SH-SY5Y (cell line): ENCODE measurements at regions not wholly inside any gene's neighbourhood (a gene's known extent, or its start where the extent isn't known, plus 50 kb on each side); places are given as distances from the start of the nearest gene placed in this dataset.

Source experiments
- GATA2 ChIP-seq: IDR thresholded peaks from 2 replicates; pipeline ENCODE4 v1.6.1; 2011; ENCODE audit warnings: mild to moderate bottlenecking, low read depth, low read length
- GATA3 ChIP-seq: IDR thresholded peaks from 2 replicates; pipeline ENCODE4 v1.6.1; 2011; ENCODE audit warnings: low read depth, mild to moderate bottlenecking, low read length, moderate library complexity

DNA sequence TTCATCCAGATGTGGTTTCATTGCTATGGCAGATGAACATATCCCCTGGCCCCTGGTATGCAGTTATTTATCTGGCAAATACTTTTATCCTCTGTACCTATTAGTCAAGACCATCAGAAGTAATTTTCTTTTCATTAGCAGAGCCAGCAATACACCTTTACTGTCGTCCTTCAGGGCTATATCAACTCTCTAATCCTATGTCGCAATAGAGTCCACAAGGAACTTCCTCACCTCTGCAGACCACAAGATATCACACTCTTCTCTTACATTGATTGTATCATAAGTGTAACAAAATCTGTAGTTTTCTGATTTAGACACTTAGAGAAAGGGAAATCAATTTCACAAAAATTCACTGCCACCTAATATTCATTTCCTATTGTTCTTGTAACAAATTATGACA lies 252.9 kb upstream of the DCC start:
- no peak for TF ChIP-seq GATA2
- TF ChIP-seq GATA3 = no peak

DNA sequence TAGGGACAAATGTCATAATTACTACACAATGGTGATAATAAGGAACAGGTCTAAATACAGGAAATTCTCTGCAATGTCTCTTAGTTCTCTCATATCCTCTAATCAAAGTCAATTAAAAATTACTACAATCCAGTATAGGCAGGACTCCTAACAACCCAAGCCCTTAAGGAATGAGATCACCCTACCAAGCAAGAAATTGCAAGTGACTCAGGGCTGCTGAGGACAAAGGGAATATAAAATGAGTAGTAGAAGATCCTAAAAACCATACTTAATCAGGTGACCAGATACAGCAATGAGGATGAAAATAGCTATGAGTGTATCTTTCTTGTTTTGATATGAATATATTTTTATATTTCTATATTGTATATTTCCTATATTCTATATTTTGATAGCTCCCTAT lies 250.0 kb upstream of the DCC start:
- TF ChIP-seq GATA2 = no peak

DNA sequence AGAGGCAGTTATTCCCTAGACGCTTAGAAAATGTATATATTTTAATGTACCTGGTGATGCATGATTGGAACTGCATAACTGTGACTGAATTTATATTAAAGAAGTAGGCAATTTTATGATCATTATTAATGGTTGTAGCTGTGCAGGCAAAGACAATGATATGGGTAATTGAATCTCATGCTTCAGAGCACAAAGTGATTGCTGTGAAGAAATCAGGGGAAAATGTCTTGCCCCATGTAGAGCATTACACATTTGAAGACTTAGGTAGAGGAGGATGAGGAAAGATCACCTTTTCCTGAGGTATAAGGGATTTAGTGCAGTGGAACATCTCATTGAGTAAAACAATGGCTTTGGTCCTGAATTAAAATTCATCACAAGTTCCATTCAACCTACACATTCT lies 246.8 kb upstream of the DCC start:
- TF ChIP-seq GATA3 = no peak
- TF ChIP-seq GATA2 = no peak

DNA sequence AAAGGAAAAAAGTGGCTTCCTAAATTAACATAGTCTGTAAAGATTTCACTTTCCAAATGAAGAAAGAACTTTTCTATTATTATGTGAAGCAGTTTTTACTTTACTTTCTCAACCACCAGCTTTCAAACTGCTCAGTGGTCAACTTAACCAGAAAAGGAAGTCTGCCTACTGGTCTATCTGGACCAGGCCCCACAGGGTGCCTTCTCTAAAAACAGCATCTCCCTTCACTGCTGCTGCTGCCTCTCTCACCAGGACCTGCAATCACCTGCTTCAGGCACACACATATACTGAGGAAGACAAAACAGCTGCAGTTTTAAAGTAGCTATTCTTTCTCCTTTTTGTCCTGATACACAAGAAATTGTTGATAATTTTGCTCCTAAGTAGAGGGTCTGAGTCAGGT lies 221.3 kb upstream of the DCC start:
- no peak for TF ChIP-seq GATA3
- no peak for TF ChIP-seq GATA2

DNA sequence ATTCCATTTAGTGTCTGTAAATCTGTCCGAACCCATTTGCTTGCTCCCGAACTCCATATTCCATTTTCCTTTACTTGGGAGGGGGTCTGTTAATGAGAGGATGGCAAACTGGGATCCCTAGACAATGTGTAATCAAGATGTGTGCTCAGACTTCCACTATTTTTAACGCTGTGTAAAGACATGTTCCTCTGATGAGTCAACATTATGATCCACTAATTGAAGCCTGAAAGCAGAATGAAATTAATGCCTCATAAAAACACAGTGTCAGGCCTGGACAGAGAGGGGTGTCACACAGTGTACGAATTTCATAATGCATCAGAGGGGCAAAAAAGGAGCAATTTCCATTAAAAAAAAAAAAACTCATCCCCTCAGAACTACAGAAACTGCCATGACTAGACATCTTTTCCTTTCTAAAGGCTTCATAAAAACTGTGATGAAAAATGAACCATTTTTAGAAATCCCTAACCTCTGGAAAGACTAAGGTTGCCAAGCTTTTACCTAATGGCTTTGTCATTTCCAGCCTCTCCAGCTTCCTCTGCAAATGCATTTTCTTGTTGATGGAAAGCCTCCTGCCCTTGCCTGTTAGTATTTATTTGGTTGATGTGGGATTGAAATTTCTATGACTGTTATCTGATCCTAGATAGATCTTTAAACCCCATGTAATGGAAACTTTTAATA lies 209.2 kb upstream of the DCC start:
- TF ChIP-seq GATA3 (no peak), GATA2 (no peak)

DNA sequence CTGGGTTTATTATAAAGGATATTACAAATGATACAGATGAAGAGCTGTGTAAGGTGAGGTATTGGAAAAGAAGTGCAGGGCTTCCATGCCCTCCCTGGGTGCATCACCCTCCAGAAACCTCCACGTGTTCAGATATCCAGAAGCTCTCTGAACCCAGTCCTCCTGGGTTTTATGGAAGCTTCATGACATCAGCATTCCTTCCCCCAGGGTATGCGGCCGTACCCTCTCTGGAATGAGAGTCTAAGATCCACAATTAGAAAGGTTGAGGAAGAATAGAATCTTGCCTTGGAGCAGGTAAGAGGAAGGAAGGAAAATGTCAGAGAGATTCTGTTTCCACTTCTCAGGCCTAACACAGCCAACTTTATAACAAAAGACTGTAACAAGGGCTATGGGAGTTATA lies 208.2 kb upstream of the DCC start:
- TF ChIP-seq GATA3 (no peak), GATA2 (no peak)

DNA sequence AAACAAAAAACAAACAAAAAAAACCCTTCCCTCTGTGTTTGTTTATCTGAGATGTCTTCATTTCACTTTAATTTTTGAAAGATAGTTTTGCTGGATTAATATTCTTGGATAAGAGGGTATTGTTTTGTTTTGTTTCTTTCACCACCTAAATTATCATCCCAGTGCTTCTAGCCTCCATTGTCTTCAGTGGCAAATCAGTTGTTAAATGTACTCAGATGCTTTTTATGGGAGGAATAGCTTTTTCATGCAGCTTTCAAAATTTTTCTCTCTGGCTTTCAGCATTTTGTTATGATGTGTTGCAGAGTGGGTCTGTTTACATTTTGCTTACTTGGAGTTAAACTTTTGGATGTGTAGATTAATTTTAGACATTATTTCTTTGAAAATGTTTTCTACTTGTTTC lies 203.5 kb upstream of the DCC start:
- no peak for TF ChIP-seq GATA3
- no peak for TF ChIP-seq GATA2

DNA sequence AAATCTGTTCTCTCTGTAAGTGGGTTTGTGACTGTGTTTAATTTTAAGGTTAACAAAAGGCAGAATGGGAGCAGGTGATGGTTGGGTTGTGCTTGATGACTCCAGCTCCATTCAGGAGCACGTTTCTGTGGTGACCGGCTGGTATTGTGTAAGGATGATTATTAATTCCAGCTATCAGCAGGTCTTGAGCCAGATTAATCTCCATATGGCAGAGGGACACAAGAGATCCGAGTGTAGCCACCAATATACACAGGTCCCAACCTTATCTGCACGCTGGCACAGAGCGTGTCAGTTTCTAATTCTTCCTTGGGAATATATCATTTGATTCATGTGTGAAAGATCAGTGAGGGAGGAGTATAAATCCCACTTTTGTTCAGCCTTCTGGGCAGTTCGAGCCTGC lies 199.0 kb upstream of the DCC start:
- no peak for TF ChIP-seq GATA2
- TF ChIP-seq GATA3 = no peak

DNA sequence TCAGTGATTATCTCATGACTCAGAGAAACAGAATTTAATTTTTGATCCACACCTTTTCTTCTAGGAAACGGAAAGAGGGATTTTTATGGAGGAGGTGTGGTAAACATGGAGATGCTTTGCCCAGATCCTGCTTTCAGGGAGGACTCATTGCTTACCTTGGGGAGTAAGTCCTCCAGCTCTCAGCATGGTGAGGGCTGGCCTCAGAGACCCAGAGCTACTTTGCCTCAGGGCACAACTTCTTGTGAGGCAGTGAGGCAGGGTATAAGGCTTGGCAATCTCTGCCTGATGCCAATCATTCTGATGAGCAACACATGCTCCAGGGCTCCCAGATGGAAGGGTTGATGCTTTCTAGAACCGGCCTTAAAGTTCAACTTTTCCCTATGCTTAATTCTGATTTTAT lies 189.9 kb upstream of the DCC start:
- TF ChIP-seq GATA3 (no peak), GATA2 (no peak)

DNA sequence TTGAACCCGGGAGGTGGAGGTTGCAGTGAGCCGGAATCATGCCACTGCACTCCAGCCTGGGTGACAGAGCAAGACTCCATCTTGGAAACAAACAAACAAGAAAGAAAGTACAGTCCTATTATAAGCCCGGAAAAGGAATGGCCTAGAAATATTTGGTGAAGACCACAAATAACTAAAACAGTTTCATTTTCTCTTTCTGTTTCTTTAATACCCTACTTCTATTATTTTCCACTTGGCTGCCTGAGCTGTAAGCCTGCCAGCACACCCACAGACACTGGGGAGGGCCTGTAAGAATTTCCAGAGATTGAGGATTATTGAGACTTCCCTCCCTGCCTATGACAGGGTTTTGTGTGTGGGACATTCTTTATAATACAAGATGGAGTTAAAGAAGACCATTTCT lies 188.0 kb upstream of the DCC start:
- TF ChIP-seq GATA3 (no peak), GATA2 (no peak)

DNA sequence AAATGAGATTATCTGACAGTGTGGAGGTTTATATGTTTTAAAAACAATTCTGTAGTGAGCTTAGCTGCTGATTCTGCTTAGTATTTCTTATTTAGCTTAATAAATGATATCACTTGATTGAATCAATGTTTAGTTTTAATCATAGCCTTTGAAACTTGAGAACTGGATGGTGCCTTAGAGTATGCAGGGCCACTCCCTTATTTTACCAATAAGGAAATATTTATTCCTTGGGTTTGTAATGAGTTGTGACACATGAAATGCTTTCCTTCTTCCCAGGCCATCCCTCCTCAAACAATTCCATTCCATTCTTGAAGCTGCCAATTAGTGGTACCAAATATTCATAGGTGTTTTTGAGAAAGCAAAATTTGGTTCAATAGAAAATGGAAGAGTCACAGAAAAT lies 183.8 kb upstream of the DCC start:
- no peak for TF ChIP-seq GATA3
- TF ChIP-seq GATA2 = no peak

DNA sequence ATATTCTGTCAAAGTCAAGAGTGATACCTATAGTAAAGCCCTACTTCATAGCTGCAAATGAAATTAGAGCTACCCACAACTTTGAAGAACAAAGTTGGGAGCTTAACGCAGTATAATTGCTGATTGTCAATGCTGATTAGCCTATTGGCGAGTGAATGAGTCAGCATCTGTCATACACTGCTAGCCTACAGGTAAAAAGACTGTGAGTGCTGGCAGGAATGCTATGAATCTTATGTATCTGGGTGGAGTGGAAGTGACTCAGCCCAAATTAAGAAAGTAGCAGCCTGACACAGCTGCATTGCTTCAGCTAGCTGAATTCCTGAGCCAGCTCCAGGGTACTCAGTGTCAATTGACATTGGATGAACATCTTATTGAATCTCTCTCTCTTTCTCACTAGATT lies 179.4 kb upstream of the DCC start:
- TF ChIP-seq GATA3 (no peak), GATA2 (no peak)

DNA sequence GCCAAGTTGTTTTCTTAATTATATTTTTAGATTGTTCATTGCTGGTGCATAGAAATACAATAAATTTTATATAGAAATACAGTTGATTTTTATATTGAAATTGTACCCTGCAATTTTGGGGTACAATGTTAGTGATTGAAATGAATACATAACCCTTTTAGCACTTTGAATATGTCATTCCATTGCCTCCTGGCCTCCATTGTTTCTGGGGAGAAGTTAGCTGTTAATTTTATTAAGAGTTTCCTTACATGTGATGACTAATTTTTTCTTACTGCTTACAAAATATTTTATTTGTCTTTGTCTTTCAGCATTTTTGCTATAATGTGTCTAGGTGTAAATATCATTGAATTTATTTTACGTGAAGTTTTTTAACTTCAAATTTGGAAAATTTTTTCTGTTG lies 176.5 kb upstream of the DCC start:
- TF ChIP-seq GATA3 (no peak), GATA2 (no peak)

DNA sequence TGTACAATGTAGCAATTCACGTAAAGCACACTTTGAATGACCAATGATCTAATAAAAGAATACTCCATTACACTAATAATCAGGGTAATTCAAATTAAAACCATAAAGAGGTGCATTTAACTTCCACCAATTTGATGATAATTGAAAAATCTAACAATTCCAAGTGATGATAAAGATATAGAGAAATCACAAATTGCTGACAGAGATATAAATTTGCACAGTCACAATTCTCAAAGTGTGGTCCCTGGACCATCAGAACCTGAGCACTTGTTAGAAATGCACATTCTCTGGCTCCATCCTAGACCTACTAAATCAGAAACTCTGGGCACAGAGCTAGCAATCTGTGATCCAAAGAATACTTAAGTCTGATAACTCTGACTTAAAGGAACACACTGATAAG lies 165.8 kb upstream of the DCC start:
- TF ChIP-seq GATA2 (no peak), GATA3 (no peak)

DNA sequence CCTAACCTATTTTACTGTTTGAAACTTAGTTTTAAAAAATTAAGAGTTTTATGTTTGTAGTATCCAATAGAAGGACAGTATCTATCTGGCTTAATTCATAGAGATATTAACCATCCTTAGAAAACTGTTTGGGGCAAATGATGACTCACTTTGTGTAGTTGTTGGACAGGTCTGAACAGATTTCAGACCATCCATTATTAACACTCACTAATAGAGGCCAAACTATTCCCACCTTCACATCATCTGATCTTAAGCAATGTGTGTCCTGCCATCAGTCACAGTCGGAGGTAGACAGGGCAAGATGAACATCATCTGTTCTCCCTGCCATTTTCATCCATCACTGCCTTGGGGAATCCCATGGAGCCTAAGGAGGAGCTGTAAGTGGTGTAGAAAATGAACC lies 164.6 kb upstream of the DCC start:
- TF ChIP-seq GATA2 (no peak), GATA3 (no peak)

DNA sequence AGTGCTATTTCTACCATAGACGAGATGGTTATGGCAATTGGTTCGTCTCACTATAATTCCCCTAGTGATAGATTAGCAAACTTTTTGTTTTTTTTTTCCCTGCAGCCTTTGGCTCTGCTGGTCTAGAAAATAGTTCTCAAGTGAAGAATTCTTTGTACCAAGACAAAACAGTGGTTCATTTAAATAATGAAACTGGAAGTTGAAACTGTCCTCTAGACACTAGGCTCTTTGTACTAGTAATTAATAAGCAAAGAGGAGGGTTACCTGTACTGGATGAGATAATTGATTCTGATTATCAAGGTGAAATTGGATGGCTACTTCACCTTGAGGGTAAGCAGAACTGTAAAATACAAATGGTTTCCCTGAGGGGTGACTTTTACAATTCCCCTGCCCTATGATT lies 156.9 kb upstream of the DCC start:
- TF ChIP-seq GATA2 = no peak
- TF ChIP-seq GATA3 = no peak
